ENCODE measurements at regions not wholly inside any gene's neighbourhood (a gene's known extent, or its start where the extent isn't known, plus 50 kb on each side); places are given as distances from the start of the nearest gene placed in this dataset.

DNA sequence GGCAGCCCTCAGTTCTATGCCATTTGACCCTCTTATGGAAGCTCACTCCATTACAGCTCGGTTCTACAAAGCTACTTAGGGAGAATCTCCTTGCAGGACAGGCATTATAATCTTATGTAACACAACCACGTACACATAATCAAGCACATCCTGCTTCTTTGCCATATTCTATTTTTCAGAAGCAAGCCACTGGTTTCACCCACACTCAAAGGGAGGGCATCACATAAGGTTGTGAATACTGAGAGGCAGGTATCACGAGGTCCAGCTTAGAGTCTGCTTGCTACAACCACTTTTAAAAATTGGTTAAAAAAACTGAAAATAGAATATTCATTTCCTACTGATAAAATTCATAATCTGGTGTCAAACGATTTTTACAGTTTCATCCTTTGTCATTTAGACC is 589.2 kb downstream of the SLC16A7 start:
- no peak for TF ChIP-seq FOXK2 (IDR thresholded peaks at IDR 0.05)
- no peak for TF ChIP-seq FOXM1 (IDR thresholded peaks at IDR 0.05; ENCODE audit: borderline replicate concordance)
- no peak for TF ChIP-seq HDGF (IDR thresholded peaks at IDR 0.05; ENCODE audit: borderline replicate concordance)
- TF ChIP-seq, protein P1, sequence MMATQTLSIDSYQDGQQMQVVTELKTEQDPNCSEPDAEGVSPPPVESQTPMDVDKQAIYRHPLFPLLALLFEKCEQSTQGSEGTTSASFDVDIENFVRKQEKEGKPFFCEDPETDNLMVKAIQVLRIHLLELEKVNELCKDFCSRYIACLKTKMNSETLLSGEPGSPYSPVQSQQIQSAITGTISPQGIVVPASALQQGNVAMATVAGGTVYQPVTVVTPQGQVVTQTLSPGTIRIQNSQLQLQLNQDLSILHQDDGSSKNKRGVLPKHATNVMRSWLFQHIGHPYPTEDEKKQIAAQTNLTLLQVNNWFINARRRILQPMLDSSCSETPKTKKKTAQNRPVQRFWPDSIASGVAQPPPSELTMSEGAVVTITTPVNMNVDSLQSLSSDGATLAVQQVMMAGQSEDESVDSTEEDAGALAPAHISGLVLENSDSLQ (IDR thresholded peaks at IDR 0.05) = no peak
- TF ChIP-seq BHLHE40 (IDR thresholded peaks at IDR 0.05; ENCODE audit: borderline replicate concordance) = no peak

All from HEK293T (cell line).